OCI-LY7 (cell line): ENCODE measurements at regions not wholly inside any gene's neighbourhood (a gene's known extent, or its start where the extent isn't known, plus 50 kb on each side); places are given as distances from the start of the nearest gene placed in this dataset.

Experiments
- EZH2phosphoT487 ChIP-seq: fragments of 200-600 bp; sonication (generic); IDR thresholded peaks from 2 replicates; pipeline ENCODE4 v1.6.1; 2018; ENCODE audit warnings: low read depth, borderline replicate concordance, mild to moderate bottlenecking, mixed run types, antibody characterized with exemption, low read length, moderate library complexity, mixed read lengths
- TF ChIP-seq, protein P1 (sequence below): fragments of 200-600 bp; sonication (generic); conservative IDR thresholded peaks from 2 replicates; pipeline ENCODE4 v1.5.1; 2014; ENCODE audit warnings: mild to moderate bottlenecking, antibody characterized with exemption, low read length, moderate library complexity, mixed read lengths

DNA sequence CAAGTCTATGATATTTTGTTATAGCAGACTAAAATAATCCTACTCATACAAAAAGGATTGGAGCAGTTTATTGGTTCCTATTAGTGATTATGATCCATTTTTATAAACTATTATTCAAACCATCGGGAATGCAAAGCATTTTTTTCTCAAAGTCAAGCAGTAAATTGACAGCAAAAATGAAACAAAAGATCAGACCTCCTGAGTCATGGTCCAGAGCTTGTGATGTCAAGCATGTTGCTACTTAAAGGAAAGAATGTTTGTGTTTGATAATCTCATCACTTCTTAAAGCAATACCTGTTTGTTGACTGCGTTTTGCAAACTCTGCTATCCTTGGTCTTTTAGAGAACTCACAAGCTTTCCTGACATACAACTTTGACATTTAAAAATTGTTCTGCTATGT is 204.4 kb downstream of the SAMD5 start:
- TF ChIP-seq, protein P1, sequence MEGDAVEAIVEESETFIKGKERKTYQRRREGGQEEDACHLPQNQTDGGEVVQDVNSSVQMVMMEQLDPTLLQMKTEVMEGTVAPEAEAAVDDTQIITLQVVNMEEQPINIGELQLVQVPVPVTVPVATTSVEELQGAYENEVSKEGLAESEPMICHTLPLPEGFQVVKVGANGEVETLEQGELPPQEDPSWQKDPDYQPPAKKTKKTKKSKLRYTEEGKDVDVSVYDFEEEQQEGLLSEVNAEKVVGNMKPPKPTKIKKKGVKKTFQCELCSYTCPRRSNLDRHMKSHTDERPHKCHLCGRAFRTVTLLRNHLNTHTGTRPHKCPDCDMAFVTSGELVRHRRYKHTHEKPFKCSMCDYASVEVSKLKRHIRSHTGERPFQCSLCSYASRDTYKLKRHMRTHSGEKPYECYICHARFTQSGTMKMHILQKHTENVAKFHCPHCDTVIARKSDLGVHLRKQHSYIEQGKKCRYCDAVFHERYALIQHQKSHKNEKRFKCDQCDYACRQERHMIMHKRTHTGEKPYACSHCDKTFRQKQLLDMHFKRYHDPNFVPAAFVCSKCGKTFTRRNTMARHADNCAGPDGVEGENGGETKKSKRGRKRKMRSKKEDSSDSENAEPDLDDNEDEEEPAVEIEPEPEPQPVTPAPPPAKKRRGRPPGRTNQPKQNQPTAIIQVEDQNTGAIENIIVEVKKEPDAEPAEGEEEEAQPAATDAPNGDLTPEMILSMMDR: no peak
- no peak for TF ChIP-seq EZH2phosphoT487
